NCI-H1092 treated with DMSO at 0.1 percent for 48 hours (cell line): ENCODE measurements at regions not wholly inside any gene's neighbourhood (a gene's known extent, or its start where the extent isn't known, plus 50 kb on each side); places are given as distances from the start of the nearest gene placed in this dataset.
"Not testable (repeated sequence)": the region's sequence is repeated elsewhere in the genome, so short reads cannot be mapped to it uniquely, and the experiment has no call there.

Experiments used
- DNase-seq: peaks from one replicate; lab custom pipeline; 2025; lab: John Stamatoyannopoulos, UW

DNA sequence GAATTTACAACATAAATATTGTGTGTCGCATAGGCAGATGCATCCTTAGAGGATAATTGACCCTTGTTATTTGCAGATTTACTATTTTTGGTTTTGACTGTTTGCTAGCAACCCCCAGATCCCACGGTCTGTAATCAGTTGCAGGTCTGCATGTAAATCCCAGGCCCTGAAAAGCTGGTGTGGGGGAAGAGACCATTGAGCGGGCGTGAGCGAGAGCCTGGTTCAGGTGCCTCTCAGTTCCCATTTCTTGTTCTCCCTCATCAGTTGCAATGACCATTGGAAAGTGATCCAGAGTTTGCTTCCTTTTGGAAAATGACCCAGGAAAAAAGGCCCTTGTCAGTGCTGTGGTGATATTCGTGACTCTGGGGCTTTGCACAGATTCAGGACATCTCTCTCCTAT lies 238.9 kb downstream of the UACA start:
- no peak for DNase-seq

DNA sequence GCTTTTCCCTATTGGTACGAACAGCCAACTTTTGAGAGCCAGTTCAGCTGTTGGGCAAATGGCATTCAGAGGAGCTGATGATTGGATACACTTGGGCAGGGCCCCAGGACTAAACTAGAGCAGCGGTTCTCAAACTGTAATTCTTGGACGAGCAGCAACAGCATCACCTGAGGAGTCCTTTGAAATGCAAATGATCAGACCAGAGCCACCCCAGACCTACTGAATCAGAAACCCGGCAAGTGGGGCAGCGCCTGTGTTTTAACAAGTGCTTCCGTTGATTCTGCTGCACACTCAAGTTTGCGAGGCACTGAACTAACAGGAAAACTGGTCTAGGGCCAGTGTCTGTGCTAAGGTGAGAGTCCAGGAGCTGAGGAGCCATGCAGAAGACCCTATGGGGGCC lies 239.7 kb downstream of the UACA start:
- DNase-seq: no peak

DNA sequence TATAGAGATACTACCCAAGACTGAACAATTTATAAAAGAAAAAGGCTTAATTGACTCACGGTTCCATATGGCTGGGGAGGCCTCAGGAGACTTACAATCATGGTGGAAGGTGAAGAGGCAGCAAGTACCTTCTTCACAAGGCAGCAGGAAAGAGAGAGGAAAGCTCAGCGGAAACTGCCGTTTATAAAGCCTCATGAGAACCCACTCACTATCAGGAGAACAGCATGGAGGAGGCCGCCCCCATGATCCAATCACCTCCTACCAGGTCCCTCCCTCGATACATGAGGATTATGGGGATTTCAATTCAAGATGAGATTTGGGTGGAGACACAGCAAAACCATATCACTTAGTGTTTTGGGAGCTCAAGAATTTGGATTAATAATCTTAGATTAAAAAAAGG lies 240.2 kb downstream of the UACA start:
- no peak for DNase-seq

DNA sequence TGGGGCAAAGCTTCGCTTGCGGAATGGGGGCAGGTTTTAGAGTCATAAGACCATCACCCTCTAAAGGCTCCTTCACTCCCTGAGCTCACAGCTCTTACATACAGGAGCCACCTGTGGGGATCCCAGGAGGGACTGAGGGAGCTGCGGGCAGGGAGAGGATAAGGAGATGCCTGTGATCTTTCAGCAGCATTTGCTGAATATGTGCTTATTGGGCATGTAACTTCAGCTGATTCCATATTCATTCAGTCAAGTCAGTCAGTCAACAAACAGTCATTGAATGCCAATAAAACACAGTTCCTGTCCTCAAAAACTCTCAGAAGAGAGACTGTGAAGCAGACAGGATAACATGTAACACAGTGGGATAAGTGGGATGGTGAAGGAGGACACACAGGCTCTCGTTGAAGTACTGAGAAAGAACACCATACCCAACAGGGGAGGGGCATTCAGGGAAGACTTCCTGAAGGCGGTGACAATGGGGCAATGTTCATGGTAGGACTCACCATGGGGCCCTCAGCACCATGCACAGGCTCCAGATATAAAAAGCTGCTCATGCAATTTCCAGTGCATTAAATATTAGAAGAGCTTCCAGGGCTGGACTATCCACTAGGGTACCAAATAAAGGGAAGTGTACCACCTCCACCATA lies 240.9 kb downstream of the UACA start:
- no peak for DNase-seq

DNA sequence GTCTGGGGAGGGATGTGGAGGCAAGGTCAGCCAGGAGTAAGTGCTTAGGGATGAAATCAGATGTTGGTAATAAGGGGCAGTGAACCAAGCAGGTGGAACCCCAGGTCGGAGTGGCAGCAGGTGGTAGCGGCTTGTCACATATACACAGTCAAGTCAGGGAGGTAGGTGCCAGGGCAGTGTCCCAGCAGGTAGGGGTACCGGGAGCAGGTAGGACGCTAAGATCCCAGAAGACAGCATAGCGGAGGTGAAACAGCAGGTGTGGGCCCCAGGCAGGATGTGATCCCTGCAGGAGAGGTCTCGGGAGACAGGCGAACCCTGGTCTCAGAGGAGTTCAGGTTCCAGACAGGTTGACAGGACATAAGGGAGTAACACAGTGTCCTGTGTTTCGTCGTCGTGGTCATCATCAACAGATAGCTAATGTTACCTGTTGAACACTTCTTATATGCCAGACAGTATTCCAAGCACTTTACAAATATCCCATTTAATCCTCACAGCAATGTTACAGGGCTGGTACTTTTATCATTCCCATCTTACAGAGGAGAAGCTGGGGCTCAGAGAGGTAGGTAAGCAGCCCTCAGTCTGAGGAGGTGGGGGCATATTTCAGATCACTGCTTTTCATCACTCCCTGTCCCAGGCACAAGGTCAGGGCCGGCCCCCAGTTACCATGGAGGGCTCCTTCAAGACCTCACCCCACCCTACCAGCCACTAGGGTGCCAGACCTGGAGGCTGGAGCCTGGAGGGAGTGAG lies 241.6 kb downstream of the UACA start:
- no peak for DNase-seq

DNA sequence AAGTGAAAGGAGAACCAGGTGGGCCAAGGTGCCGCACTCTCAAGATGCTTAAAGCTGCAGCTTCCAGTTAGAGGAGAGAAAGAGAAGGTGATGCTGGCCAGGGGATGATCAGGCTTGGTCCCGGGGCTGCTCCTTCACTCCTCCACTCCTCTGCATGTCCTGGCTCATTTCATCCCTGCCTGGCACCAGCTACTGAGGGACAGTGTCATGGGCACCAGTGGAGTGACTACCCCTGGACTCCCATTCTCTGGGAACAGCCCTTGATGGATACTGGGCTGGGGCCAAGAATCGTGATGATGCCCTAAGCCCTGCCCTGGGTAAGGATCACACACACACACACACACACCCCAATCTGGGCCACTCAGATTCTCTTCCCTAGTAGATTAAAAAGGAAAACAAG lies 243.7 kb downstream of the UACA start:
- DNase-seq: no peak

DNA sequence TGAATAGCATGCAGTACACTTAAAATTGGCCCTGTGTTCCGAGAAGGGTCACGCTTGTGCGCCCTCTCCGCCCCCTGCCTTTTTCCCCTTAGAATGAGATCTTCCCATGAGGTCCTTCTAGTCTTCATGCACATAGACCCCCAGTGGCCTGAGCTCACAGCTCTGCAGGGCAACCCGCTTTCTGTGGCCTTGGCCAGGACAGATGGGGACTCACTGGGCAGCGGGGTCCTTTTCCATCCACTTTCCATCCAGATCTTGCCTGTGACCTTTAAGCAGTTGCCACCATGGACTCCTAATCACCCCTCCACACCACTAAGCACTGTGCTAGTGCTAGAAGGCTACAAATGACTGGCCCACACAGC lies 244.4 kb downstream of the UACA start:
- no peak for DNase-seq

DNA sequence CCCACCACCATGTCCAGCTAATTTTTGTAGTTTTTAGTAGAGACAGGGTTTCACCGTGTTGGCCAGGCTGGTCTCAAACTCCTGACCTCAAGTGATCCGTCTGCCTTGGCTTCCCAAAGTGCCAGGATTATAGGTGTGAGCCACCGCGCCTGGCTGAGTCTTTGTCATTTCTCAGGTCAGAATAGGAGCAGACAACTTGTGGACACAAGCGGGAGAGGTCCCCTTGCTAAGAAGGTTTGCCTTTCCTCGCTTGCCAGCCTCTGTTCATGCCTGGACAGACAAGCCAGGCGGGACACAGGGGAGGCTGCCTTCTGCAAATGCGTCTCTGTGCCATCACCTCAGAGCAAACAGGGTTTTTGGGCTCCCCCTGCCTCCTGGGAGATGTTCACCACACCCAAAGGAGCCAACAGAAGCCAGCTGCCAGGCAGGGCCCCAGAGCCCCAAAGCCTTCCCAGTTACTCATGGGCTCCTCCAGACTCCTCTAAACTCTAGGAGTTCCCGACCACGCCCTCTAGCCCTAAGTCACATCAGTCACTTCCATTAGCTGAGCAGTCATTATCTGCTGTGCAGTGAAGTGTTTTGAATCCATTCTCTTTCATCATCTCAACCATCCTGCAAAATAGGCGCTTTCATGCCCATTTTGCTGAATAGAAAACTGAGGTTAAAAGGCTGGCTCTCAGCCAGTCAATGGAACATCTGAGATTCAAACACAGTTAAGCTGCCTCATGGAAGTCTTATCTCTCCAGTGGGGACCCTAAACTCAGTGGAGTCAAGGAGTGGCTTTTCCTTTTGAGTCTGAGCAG lies 245.0 kb downstream of the UACA start:
- DNase-seq: no peak

DNA sequence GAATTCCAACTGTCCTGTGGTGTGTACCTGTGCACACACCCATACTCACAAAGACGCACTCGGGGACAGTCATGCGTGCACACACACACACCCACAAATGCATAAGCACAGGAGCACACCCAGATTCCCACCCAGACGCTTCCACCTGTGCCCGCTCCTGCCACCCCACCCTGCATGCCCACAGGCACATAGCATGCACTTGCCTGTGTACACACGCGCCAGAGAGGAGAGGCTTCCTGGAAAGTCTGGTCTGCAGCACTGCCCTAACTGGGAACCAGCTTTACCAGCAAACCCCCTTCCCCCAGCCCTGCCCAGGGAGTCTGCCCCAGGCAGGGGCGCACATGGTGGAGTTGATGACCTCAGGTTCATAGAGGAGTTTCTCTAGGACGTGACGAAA lies 246.2 kb downstream of the UACA start:
- DNase-seq: no peak

DNA sequence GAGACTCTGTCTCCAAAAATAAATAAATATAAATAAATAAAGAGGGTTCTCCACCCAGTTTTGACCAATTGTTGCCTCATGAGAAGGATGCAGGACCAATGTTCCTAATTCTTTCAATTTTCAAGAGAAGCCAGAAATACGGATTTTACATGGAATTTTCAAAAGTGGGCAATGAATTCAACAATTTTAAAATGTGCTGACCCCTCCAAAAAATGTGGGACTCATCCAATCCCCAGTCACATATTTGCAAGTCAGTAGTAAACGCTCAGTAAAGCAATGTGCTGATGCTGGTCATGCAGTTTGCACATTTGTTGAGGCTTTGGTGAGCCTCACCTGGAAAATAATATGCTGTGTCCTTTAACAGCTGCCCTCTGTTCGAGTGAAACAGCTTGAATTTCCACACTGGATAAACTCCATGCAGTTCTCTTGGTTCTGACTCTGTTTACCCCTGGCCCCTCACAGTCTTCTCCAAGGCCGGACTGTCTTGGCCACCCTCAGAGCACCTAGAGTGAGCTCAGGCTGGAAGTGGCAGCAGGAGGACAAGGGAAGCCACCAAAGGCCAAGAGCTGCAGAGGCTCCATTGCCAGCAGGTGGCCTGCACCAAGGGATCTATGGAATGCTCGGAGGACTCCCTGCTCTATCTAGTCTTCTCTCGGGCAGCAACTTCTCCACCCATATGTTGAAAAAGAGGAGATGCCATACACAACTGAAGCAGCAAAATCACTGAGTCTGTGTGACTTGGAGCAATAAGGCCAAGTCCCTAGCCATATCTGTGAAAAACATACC lies 246.8 kb downstream of the UACA start:
- no peak for DNase-seq

DNA sequence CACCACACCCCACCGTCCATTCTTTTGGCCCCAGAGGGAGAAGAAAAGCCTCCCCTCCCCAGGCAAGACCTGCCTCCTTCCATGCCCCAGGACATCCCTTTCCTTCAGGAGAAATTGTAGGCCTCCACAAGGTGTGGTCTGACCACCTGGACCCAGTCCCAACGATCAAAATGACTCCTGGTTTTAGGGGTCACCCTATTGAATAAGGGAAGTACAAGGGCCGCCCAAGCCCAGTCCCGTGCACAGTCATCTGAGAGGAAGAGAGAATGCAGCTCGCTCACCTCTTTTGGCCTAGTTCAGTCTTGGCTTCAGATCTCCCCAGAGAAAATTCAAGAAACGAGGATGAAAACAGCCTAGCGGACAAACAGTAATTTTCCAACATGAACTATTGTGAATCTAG lies 249.1 kb downstream of the UACA start:
- DNase-seq: no peak

DNA sequence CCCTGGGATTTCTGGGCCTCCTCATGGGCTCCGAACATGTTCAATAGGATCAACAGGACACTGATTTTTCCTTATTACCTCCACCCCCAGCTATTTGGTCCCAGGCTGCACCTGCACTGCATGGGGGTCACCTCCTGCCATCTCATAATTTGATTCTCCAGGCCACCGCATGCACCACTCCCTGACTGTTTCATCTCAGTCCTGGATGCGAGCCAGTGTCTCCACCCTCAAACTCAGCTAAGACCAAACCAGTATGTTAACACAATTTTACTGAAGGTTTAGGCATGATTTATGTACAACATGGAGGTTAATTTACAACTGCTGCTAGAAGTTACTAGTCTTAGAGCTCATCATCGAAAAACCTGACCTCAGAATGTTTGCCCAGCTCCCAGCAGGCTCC lies 249.5 kb downstream of the UACA start:
- no peak for DNase-seq

DNA sequence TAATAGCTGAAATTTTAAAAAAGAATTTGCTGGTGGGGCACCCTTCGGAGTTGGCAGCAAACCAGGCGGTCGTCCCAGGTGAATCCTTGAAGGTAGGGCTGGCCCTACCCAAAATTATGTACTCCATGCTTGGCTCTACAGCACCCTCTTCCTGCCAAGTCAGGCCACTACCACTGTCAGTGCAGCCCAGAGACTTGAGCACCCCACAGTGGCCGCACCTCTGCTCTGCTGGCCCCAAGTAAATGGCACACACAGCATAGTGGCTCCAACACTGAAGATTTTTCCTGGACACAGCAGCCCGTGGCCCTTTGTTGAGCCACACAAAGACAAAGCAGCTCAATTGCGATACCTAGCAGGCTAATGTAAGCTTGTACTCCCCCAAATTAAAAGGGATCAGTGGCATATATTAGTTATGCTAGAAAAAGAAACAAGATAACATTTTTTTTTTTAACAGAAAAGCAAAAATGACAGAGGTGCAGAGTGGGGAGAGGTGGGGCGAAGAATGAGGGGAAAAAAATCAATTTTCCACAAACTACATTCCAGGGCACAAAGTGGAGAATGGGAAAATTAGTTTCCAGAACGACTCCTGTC lies 250.5 kb downstream of the UACA start:
- DNase-seq: peak; percentile 8

DNA sequence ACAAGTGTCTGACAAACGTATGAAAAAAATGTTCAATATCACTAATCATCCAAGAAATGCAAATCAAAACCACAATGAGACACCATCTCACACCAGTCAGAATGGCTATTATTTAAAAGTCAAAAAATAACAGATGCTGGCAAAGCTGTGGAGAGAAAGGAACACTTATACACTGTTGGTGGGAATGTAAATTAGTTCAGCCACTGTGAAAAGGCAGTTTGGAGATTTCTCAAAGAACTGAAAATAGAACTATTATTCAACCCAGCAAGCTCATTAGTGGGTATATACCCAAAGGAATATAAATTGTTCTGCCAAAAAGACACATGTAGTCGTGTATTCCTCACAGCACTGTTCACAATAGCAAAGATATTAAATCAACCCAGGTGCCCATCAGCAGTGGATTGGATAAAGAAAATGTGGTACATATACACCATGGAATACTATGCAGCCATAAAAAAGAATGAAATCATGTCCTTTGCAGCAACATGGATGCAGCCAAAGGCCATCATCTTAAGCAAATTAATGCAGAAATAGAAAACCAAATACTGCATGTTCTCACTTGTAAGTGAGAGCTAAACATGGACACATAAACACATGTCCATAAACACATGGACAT lies 251.3 kb downstream of the UACA start:
- not testable (repeated sequence) for DNase-seq

DNA sequence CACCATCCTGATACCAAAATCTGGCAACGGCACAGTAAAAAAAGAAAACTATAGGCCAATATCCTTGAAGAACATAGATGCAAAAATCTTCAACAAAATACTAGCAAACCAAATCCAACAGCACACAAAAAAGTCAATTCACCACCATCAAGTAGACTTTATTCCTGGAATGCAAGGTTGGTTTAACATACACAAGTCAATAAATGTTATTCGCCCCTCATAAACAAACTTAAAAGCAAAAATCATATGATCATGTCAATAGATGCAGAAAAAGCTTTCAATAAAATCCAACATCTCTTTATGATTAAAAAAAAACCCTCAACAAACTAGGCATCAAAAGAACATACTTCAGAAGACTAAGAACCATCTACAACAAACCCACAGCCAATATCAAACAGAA lies 252.9 kb downstream of the UACA start:
- DNase-seq: no peak

DNA sequence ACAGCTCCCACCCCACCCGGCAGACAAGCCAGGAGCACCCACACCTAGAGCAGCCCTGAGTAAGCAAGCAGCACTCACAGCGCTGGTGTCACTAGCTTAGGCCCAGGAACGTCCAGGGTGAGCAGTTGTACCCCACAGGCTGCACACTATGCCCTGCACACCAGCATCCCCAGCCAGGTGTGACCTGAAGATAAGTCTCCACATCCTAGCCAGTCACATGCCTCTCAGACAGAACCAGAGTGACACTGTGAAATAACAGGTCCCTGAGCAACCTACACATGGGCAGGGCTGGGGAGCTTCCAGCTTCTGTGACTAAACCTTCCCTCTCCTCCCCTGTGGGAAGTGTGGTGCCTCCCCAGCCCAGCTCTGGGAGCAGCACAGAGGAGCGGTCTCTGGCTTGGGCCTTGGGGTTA lies 253.6 kb downstream of the UACA start:
- DNase-seq: no peak

DNA sequence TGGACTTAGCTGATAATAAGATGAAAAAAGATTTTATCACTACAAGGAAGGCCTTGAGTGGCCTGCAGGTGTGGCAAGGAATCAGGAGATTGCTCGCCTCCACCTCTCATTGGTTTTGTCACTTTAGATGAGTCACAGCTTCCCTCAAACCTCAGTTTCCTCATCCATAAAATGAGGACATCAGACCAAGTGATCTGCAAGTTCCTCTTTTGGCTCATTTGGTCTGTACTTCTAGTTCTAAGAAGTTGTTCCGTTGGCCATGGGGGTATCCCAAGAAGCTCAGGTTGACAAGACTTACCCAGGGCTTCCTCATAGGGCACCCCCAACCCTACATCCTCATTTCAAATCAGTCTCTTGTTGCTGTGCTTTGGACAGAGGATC lies 254.1 kb downstream of the UACA start:
- no peak for DNase-seq

DNA sequence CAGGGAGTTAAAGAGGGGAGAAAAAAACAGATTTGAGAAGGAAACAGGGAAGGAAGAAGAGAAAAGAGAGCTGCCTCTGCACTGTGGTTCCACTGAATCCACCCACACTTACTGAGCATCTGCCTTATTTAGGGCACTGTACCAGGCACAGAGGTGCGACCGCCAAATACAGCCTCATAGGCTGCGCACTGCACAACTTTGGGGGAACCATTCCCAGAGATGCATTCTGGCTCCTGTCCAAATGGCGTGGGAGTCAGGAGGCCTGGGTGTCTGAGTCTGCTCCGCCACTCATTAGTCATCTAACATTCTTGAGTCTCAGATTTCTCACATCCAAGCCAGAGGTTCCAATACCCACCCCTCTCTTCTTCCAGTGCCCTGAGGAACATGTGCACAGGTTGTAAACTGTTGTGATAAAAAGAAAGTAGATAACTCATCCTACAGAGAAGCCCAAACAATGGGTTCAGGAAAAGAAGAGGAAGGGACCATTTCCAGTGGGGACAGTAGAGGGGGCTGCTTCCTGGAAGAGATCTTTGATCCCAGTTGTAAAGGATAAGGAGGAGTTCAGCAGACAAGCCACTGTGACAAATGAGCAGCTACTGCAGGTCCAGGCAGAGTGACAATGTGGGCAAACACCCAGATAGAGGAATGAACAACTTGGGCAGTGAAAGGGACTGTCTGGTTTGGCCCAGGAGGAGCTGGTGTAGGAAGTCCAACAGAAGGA lies 254.6 kb downstream of the UACA start:
- DNase-seq: no peak

DNA sequence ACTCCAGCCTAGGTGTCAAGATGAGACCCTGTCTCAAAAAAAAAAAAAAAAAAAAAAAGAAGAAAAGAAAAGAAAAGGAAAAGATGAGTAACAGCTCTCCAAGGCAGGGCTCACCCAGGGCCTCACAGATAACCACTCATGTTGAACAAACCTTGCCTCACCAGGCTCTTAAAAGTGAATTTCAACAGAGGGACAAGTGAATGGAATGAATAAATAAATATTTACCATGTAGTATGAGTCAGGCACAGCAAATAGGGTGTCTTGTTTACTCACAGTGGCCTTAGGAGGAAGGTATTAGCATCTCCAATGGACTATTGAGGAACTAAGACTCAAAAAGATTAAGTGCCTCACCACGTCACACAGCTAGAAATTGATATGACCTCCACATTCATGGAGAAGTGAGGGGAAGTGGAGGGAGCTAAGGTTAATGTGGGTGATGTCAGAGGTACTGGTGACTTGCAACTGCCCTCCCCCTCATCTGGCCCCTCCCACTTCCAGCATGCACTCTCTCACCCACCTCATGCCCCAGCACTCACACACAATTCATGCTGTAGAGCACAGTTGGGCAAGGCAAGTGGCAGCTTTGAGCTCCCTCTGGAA lies 255.5 kb downstream of the UACA start:
- DNase-seq: no peak
